ENCODE measurements at regions not wholly inside any gene's neighbourhood (a gene's known extent, or its start where the extent isn't known, plus 50 kb on each side); places are given as distances from the start of the nearest gene placed in this dataset.
"Not testable (repeated sequence)": the region's sequence is repeated elsewhere in the genome, so short reads cannot be mapped to it uniquely, and the experiment has no call there.

- DNase-seq (ENCODE audit: extremely low spot score, unreplicated experiment) = no peak
- H3K9me3 Mint-ChIP-seq (ENCODE audit: unreplicated experiment) = peaks cover 3% of the 10 kb centered on the region
- no peak for TF ChIP-seq CTCF (IDR thresholded peaks at IDR 0.05)
Observed at GRCh38 chr7:50849991-50850390, 67.3 kb upstream of the GRB10 start.

GRCh38 chr7:50848203-50848602, 65.5 kb upstream of the GRB10 start:
- DNase-seq (ENCODE audit: extremely low spot score, unreplicated experiment) = no peak
- Mint-ChIP-seq H3K36me3 (ENCODE audit: unreplicated experiment) (no peaks in the 10 kb centered on the region), H3K4me3 (ENCODE audit: unreplicated experiment) (no peak overlapping the region), H3K9me3 (ENCODE audit: unreplicated experiment) (peaks cover 3% of the 10 kb centered on the region), H3K4me1 (ENCODE audit: unreplicated experiment) (no peaks in the 10 kb centered on the region), H3K27me3 (ENCODE audit: unreplicated experiment) (peaks cover 3% of the 10 kb centered on the region), H3K27ac (ENCODE audit: unreplicated experiment) (no peak overlapping the region)
- TF ChIP-seq CTCF (IDR thresholded peaks at IDR 0.05) = no peak

More at GRCh38 chr7:50849991-50850390, 67.3 kb upstream of the GRB10 start:
- Mint-ChIP-seq H3K27ac (ENCODE audit: unreplicated experiment) (no peak overlapping the region), H3K27me3 (ENCODE audit: unreplicated experiment) (peaks cover 3% of the 10 kb centered on the region), H3K4me1 (ENCODE audit: unreplicated experiment) (no peaks in the 10 kb centered on the region), H3K36me3 (ENCODE audit: unreplicated experiment) (no peaks in the 10 kb centered on the region), H3K4me3 (ENCODE audit: unreplicated experiment) (no peak overlapping the region)

- H3K27me3 Mint-ChIP-seq (ENCODE audit: unreplicated experiment); H3K36me3 Mint-ChIP-seq (ENCODE audit: unreplicated experiment); H3K4me3 Mint-ChIP-seq (ENCODE audit: unreplicated experiment); H3K4me1 Mint-ChIP-seq (ENCODE audit: unreplicated experiment); H3K9me3 Mint-ChIP-seq (ENCODE audit: unreplicated experiment); DNase-seq (ENCODE audit: extremely low spot score, unreplicated experiment); H3K27ac Mint-ChIP-seq (ENCODE audit: unreplicated experiment): not testable (repeated sequence)
Observed at GRCh38 chr7:50844861-50845260, 62.2 kb upstream of the GRB10 start.

- Mint-ChIP-seq H3K4me1 (ENCODE audit: unreplicated experiment) (peaks cover 22% of the 10 kb centered on the region), H3K9me3 (ENCODE audit: unreplicated experiment) (peaks cover 3% of the 10 kb centered on the region), H3K4me3 (ENCODE audit: unreplicated experiment) (no peak overlapping the region), H3K36me3 (ENCODE audit: unreplicated experiment) (no peaks in the 10 kb centered on the region), H3K27me3 (ENCODE audit: unreplicated experiment) (no peaks in the 10 kb centered on the region), H3K27ac (ENCODE audit: unreplicated experiment) (no peak overlapping the region)
- no peak for DNase-seq (ENCODE audit: extremely low spot score, unreplicated experiment)
- no peak for TF ChIP-seq CTCF (IDR thresholded peaks at IDR 0.05)
Observed at GRCh38 chr7:50842041-50842440, 59.3 kb upstream of the GRB10 start.

GRCh38 chr7:50838675-50839377, 56.1 kb upstream of the GRB10 start:
- no peaks in the 10 kb centered on the region for H3K9me3 Mint-ChIP-seq (ENCODE audit: unreplicated experiment)
- no peak for TF ChIP-seq CTCF (IDR thresholded peaks at IDR 0.05)
- DNase-seq (ENCODE audit: extremely low spot score, unreplicated experiment) = no peak
- H3K27ac Mint-ChIP-seq (ENCODE audit: unreplicated experiment) = no peak overlapping the region
- no peaks in the 10 kb centered on the region for H3K27me3 Mint-ChIP-seq (ENCODE audit: unreplicated experiment)
- no peaks in the 10 kb centered on the region for H3K36me3 Mint-ChIP-seq (ENCODE audit: unreplicated experiment)
- no peak overlapping the region for H3K4me3 Mint-ChIP-seq (ENCODE audit: unreplicated experiment)
- H3K4me1 Mint-ChIP-seq (ENCODE audit: unreplicated experiment) = peaks cover 22% of the 10 kb centered on the region
